ENCODE measurements at regions not wholly inside any gene's neighbourhood (a gene's known extent, or its start where the extent isn't known, plus 50 kb on each side); places are given as distances from the start of the nearest gene placed in this dataset.

- no peak overlapping the region for H3K4me3 ChIP-seq
- intact Hi-C loops (cut with DNase I; ENCODE audit: low total_unique reads), result no loop called here
- no peak for DNase-seq
- no peaks in the 10 kb centered on the region for H3K4me1 ChIP-seq
- WGBS, 2 donors (ENCODE audit: low coverage in 1 of 2), result 83 to 92% methylated on average over 2 of the region's 2 CpGs
- no peaks in the 10 kb centered on the region for H3K36me3 ChIP-seq
- H3K27ac ChIP-seq, result no peak overlapping the region
- H3K27me3 ChIP-seq, result no peaks in the 10 kb centered on the region
- TF ChIP-seq EP300 (IDR thresholded peaks at IDR 0.05; ENCODE audit: low read depth), result no peak
- in situ Hi-C loops (cut with MboI; ENCODE audit: low pct_ligation_motif_present in 1 of 4, low pct_unique_long_range_greater_than_20kb in 1 of 4, low sequenced_read_pairs in 3 of 4), result no loop called here
- H3K9me3 ChIP-seq, result no peaks in the 10 kb centered on the region
These were observed 257.5 kb upstream of the ANKRD50 start for GRCh38 chr4:124970011-124970410.

- Histone ChIP-seq H3K36me3 (no peaks in the 10 kb centered on the region), H3K27ac (no peak overlapping the region), H3K4me3 (no peak overlapping the region), H3K27me3 (no peaks in the 10 kb centered on the region), H3K4me1 (no peaks in the 10 kb centered on the region), H3K9me3 (peaks cover 7 to 11% of the 10 kb centered on the region in 2 donors)
- no peak for DNase-seq
- intact Hi-C loops (cut with DNase I; ENCODE audit: low total_unique reads), result no loop called here
- TF ChIP-seq POLR2AphosphoS5 (IDR thresholded peaks at IDR 0.05) (no peak), POLR2A (IDR thresholded peaks at IDR 0.05) (no peak), EP300 (IDR thresholded peaks at IDR 0.05; ENCODE audit: low read depth) (no peak)
- TF ChIP-seq, protein P1, sequence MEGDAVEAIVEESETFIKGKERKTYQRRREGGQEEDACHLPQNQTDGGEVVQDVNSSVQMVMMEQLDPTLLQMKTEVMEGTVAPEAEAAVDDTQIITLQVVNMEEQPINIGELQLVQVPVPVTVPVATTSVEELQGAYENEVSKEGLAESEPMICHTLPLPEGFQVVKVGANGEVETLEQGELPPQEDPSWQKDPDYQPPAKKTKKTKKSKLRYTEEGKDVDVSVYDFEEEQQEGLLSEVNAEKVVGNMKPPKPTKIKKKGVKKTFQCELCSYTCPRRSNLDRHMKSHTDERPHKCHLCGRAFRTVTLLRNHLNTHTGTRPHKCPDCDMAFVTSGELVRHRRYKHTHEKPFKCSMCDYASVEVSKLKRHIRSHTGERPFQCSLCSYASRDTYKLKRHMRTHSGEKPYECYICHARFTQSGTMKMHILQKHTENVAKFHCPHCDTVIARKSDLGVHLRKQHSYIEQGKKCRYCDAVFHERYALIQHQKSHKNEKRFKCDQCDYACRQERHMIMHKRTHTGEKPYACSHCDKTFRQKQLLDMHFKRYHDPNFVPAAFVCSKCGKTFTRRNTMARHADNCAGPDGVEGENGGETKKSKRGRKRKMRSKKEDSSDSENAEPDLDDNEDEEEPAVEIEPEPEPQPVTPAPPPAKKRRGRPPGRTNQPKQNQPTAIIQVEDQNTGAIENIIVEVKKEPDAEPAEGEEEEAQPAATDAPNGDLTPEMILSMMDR (IDR thresholded peaks at IDR 0.05), result no peak
- WGBS, 2 donors (ENCODE audit: low coverage in 1 of 2), result 57 to 79% methylated on average over 1 of the region's 1 CpG
- in situ Hi-C loops (cut with MboI; ENCODE audit: low pct_ligation_motif_present in 1 of 4, low pct_unique_long_range_greater_than_20kb in 1 of 4, low sequenced_read_pairs in 3 of 4), result no loop called here
These were observed 253.0 kb upstream of the ANKRD50 start for GRCh38 chr4:124965497-124965891.

DNA sequence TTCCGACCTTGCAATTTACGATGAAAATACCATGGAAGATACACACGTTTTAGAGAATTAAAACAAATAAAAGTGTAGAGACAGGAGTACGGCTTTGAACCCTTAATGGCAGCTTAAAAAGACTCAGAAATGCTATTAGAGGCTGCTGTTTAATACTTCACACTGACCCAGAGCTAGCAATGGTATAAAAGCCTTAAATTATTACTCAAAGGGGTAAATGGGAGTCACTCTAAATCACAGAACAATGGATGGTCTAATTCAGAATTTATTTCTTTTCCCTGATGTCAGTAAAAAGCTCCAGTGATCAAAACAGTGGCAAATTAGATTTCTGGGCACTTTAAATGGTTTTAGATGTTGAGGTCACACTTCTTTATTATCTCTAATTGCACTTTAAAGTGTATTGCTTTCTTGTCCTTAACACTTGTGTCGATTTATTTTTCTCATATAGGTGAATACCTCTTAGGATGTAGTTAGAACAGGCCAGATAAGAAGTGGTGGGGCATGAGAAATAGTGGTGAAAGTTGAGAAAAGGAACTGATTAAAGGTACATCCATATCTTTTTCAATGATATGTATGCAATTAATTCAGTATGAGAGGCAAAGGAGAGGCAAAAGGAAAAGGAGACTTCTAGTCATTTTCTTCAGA is 252.4 kb upstream of the ANKRD50 start:
- no peak for DNase-seq
- Histone ChIP-seq H3K4me3 (no peak overlapping the region), H3K27me3 (no peaks in the 10 kb centered on the region), H3K4me1 (no peaks in the 10 kb centered on the region), H3K27ac (no peak overlapping the region), H3K9me3 (peaks cover 7 to 11% of the 10 kb centered on the region in 2 donors), H3K36me3 (no peaks in the 10 kb centered on the region)
- 52 to 69% methylated on average over 3 to 5 of the region's 5 CpGs for WGBS, 2 donors (ENCODE audit: low coverage in 1 of 2)
- in situ Hi-C loops (cut with MboI; ENCODE audit: low pct_ligation_motif_present in 1 of 4, low pct_unique_long_range_greater_than_20kb in 1 of 4, low sequenced_read_pairs in 3 of 4) (no loop called here), intact Hi-C loops (cut with DNase I; ENCODE audit: low total_unique reads) (no loop called here)
- TF ChIP-seq POLR2A (IDR thresholded peaks at IDR 0.05) (no peak), EP300 (IDR thresholded peaks at IDR 0.05; ENCODE audit: low read depth) (no peak), POLR2AphosphoS5 (IDR thresholded peaks at IDR 0.05) (no peak)
- TF ChIP-seq, protein P1 (IDR thresholded peaks at IDR 0.05), result no peak

DNA sequence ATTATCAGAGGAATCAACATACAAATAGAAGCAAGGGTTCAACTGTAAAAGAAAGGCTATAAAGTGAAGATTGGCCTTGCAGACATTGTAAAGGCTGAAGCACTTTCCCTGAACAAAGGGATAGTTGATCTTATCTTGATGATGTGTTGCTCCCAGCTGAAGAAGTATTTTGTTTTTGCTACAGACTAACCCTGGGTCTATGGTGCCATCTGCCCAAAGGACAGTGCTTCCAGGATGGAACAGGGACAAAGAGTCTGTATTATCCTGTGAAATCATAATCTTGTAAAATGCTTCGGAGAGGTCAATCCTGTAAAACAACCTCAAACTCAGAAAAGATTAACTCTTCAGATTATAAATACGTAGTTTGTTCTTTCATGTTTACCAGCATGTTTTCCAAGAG is 251.7 kb upstream of the ANKRD50 start:
- intact Hi-C loops (cut with DNase I; ENCODE audit: low total_unique reads) (no loop called here), in situ Hi-C loops (cut with MboI; ENCODE audit: low pct_ligation_motif_present in 1 of 4, low pct_unique_long_range_greater_than_20kb in 1 of 4, low sequenced_read_pairs in 3 of 4) (no loop called here)
- no peak overlapping the region for H3K27ac ChIP-seq
- WGBS, 2 donors (ENCODE audit: low coverage in 1 of 2), result 76 to 93% methylated on average over 2 of the region's 2 CpGs
- H3K36me3 ChIP-seq, result no peaks in the 10 kb centered on the region
- H3K4me1 ChIP-seq, result no peaks in the 10 kb centered on the region
- no peak for DNase-seq
- H3K9me3 ChIP-seq, result peaks cover 7 to 11% of the 10 kb centered on the region in 2 donors
- H3K27me3 ChIP-seq, result no peaks in the 10 kb centered on the region
- no peak for TF ChIP-seq EP300 (IDR thresholded peaks at IDR 0.05; ENCODE audit: low read depth)
- TF ChIP-seq POLR2AphosphoS5 (IDR thresholded peaks at IDR 0.05), result no peak
- TF ChIP-seq POLR2A (IDR thresholded peaks at IDR 0.05), result no peak
- TF ChIP-seq, protein P1 (IDR thresholded peaks at IDR 0.05), result no peak
- no peak overlapping the region for H3K4me3 ChIP-seq

Data from transverse colon (tissue), 4 donors.